ENCODE measurements at regions not wholly inside any gene's neighbourhood (a gene's known extent, or its start where the extent isn't known, plus 50 kb on each side); places are given as distances from the start of the nearest gene placed in this dataset.

DNA sequence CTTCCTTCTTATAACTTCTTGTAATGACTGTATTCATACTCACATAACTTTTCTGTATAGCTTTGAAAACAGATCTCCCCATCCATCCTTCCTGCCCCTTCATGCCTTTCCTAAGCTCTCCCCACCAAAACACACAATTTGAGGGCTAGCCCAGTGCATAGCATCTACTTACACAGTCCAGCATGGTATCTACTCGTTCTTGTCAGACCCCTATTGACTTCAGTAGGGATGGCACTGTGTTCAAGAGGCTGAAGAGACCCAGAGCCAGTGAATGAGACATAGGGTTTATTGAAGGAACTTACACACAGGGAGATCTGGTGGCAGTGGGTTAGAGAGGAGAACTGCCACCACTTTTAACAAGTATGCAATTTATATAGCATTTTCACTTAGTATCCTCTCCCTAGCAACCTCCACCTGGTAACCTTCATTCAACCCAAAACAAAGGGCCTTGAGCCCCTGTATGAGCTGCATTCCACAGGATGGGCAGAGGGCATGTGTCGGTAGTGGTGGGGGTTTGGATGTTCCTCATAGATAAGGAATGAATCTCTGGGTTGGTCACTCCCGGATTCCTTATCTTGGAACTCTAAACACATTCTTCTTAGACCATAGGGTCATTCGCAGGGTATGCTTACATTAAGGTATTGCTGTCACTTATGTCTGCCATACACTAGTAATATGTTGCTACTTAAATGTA is 64.9 kb upstream of the GNG12 start:
- Histone ChIP-seq H3K27me3 (replicated peaks in 1 of 2; ENCODE audit: control insufficient read depth in 2 of 2, insufficient read depth in 2 of 2, low read length in 1 of 2) (no peaks in the 10 kb centered on the region), H3K9ac (ENCODE audit: control insufficient read depth, insufficient read depth, low read length) (no peak overlapping the region), H3K27ac (ENCODE audit: control insufficient read depth, insufficient read depth) (no peak overlapping the region), H3K4me2 (ENCODE audit: control insufficient read depth, insufficient read depth) (no peak overlapping the region), H3K4me3 (no peak overlapping the region), H4K20me1 (ENCODE audit: control insufficient read depth, insufficient read depth) (no peaks in the 10 kb centered on the region), H3K79me2 (ENCODE audit: control insufficient read depth, insufficient read depth, low read length) (no peaks in the 10 kb centered on the region), H3K4me1 (ENCODE audit: control insufficient read depth, insufficient read depth, low read length) (no peaks in the 10 kb centered on the region), H3K9me3 (replicated peaks; ENCODE audit: control insufficient read depth, insufficient read depth, low read length) (no peaks in the 10 kb centered on the region), H2AFZ (ENCODE audit: control insufficient read depth, low read depth, low read length) (no peak overlapping the region), H3K36me3 (ENCODE audit: control insufficient read depth in 2 of 2, insufficient read depth in 2 of 2, low read length in 1 of 2) (no peaks in the 10 kb centered on the region)
- ChIA-PET RAD21 (ENCODE audit: unreplicated experiment) (interaction anchor here (0.8 kb wide), 1 partner anchor 9 kb away, joined by 3 read pairs; no protein-coding TSS in a partner anchor), SMC1A (ENCODE audit: uncharacterized antibody, unreplicated experiment) (interaction anchor here (0.9 to 1.2 kb wide), 3 partner anchors 21 to 132 kb away, joined by 3 to 4 read pairs (median 3); no protein-coding TSS in a partner anchor), POLR2A (no interaction called here), CTCF (no interaction called here)
- no peak for ATAC-seq
- in situ Hi-C loops (cut with MboI) (no loop called here), intact Hi-C loops (cut with micrococcal nuclease; ENCODE audit: unreplicated experiment) (no loop called here)
- no TSS peak for BruUV-seq (replicated peaks)
- 9% methylated on average over 4 of the region's 4 CpGs for WGBS (ENCODE audit: insufficient coverage, insufficient replicate concordance, low lambda C conversion rate, missing lambda C conversion rate)
- TF ChIP-seq, protein P1, sequence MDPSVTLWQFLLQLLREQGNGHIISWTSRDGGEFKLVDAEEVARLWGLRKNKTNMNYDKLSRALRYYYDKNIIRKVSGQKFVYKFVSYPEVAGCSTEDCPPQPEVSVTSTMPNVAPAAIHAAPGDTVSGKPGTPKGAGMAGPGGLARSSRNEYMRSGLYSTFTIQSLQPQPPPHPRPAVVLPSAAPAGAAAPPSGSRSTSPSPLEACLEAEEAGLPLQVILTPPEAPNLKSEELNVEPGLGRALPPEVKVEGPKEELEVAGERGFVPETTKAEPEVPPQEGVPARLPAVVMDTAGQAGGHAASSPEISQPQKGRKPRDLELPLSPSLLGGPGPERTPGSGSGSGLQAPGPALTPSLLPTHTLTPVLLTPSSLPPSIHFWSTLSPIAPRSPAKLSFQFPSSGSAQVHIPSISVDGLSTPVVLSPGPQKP (IDR thresholded peaks at IDR 0.05; ENCODE audit: low read depth, low read length), result no peak
- TF ChIP-seq LARP7 (IDR thresholded peaks at IDR 0.05) (no peak), NR2C2 (IDR thresholded peaks at IDR 0.05; ENCODE audit: borderline replicate concordance, control insufficient read depth, insufficient read length, low read depth) (no peak), CEBPB (IDR thresholded peaks at IDR 0.05; ENCODE audit: borderline replicate concordance in 1 of 2, low read depth in 2 of 2, low read length in 2 of 2) (no peak), BHLHE40 (IDR thresholded peaks at IDR 0.05; ENCODE audit: borderline replicate concordance in 1 of 2, low read depth in 2 of 2, low read length in 1 of 2) (no peak), ZNF384 (IDR thresholded peaks at IDR 0.05; ENCODE audit: borderline replicate concordance, low read depth, low read length) (no peak), GABPA (IDR thresholded peaks at IDR 0.05; ENCODE audit: low read depth) (no peak), ZNF217 (IDR thresholded peaks at IDR 0.05) (no peak), SUPT20H (IDR thresholded peaks at IDR 0.05; ENCODE audit: borderline replicate concordance, control insufficient read depth, low read depth, low read length) (no peak), RAD21 (IDR thresholded peaks at IDR 0.05; ENCODE audit: insufficient read depth, low read depth, low read length) (no peak)
- TF ChIP-seq, protein P2, sequence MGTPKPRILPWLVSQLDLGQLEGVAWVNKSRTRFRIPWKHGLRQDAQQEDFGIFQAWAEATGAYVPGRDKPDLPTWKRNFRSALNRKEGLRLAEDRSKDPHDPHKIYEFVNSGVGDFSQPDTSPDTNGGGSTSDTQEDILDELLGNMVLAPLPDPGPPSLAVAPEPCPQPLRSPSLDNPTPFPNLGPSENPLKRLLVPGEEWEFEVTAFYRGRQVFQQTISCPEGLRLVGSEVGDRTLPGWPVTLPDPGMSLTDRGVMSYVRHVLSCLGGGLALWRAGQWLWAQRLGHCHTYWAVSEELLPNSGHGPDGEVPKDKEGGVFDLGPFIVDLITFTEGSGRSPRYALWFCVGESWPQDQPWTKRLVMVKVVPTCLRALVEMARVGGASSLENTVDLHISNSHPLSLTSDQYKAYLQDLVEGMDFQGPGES (IDR thresholded peaks at IDR 0.05), result no peak
- TF ChIP-seq, protein P3, sequence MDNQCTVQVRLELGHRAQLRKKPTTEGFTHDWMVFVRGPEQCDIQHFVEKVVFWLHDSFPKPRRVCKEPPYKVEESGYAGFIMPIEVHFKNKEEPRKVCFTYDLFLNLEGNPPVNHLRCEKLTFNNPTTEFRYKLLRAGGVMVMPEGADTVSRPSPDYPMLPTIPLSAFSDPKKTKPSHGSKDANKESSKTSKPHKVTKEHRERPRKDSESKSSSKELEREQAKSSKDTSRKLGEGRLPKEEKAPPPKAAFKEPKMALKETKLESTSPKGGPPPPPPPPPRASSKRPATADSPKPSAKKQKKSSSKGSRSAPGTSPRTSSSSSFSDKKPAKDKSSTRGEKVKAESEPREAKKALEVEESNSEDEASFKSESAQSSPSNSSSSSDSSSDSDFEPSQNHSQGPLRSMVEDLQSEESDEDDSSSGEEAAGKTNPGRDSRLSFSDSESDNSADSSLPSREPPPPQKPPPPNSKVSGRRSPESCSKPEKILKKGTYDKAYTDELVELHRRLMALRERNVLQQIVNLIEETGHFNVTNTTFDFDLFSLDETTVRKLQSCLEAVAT (IDR thresholded peaks at IDR 0.05), result no peak
- no peak for FAIRE-seq
- DNase-seq (ENCODE audit: low read depth, low spot score), result no peak
